ENCODE measurements at regions not wholly inside any gene's neighbourhood (a gene's known extent, or its start where the extent isn't known, plus 50 kb on each side); places are given as distances from the start of the nearest gene placed in this dataset.

- TF ChIP-seq POLR2A (IDR thresholded peaks at IDR 0.05) (no peak), CTCF (IDR thresholded peaks at IDR 0.05) (no peak), POLR2AphosphoS5 (IDR thresholded peaks at IDR 0.05) (no peak)
- no peaks in the 10 kb centered on the region for H3K9me3 ChIP-seq
- DNase-seq (ENCODE audit: low spot score): no peak
- no peaks in the 10 kb centered on the region for H3K4me1 ChIP-seq (replicated peaks)
- H3K4me3 ChIP-seq: no peak overlapping the region
- 69% methylated on average over 5 of the region's 5 CpGs for WGBS
- no peaks in the 10 kb centered on the region for H3K36me3 ChIP-seq
- intact Hi-C loops (cut with DNase I): no loop called here
- no peak overlapping the region for H3K27ac ChIP-seq
- no peaks in the 10 kb centered on the region for H3K27me3 ChIP-seq (replicated peaks; ENCODE audit: insufficient read depth)
Observed at GRCh38 chr16:59204589-59204988, 470.5 kb upstream of the GOT2 start.

- Histone ChIP-seq H3K27me3 (replicated peaks; ENCODE audit: insufficient read depth) (no peaks in the 10 kb centered on the region), H3K4me1 (replicated peaks) (no peaks in the 10 kb centered on the region), H3K36me3 (no peaks in the 10 kb centered on the region), H3K9me3 (no peaks in the 10 kb centered on the region), H3K4me3 (no peak overlapping the region), H3K27ac (no peak overlapping the region)
- no peak for DNase-seq (ENCODE audit: low spot score)
- 93% methylated on average over 5 of the region's 5 CpGs for whole genome bisulfite sequencing
- intact Hi-C loops (cut with DNase I): no loop called here
- TF ChIP-seq POLR2A (IDR thresholded peaks at IDR 0.05): no peak
- TF ChIP-seq CTCF (IDR thresholded peaks at IDR 0.05): no peak
- no peak for TF ChIP-seq POLR2AphosphoS5 (IDR thresholded peaks at IDR 0.05)
Observed at GRCh38 chr16:59202233-59202862, 468.2 kb upstream of the GOT2 start.

- no peak for DNase-seq (ENCODE audit: low spot score)
- intact Hi-C loops (cut with DNase I): no loop called here
- Histone ChIP-seq H3K27ac (no peak overlapping the region), H3K4me1 (replicated peaks) (no peaks in the 10 kb centered on the region), H3K9me3 (no peaks in the 10 kb centered on the region), H3K4me3 (no peak overlapping the region), H3K36me3 (no peaks in the 10 kb centered on the region), H3K27me3 (replicated peaks; ENCODE audit: insufficient read depth) (no peaks in the 10 kb centered on the region)
- TF ChIP-seq POLR2AphosphoS5 (IDR thresholded peaks at IDR 0.05): no peak
- no peak for TF ChIP-seq POLR2A (IDR thresholded peaks at IDR 0.05)
- no peak for TF ChIP-seq CTCF (IDR thresholded peaks at IDR 0.05)
- WGBS: 65% methylated on average over 1 of the region's 1 CpG
Observed at GRCh38 chr16:59201821-59202220, 467.7 kb upstream of the GOT2 start.

GRCh38 chr16:59201160-59201559, 467.0 kb upstream of the GOT2 start:
- H3K4me1 ChIP-seq (replicated peaks): no peaks in the 10 kb centered on the region
- no peaks in the 10 kb centered on the region for H3K36me3 ChIP-seq
- no peaks in the 10 kb centered on the region for H3K27me3 ChIP-seq (replicated peaks; ENCODE audit: insufficient read depth)
- no peak overlapping the region for H3K4me3 ChIP-seq
- TF ChIP-seq CTCF (IDR thresholded peaks at IDR 0.05) (no peak), POLR2AphosphoS5 (IDR thresholded peaks at IDR 0.05) (no peak), POLR2A (IDR thresholded peaks at IDR 0.05) (no peak)
- no peaks in the 10 kb centered on the region for H3K9me3 ChIP-seq
- intact Hi-C loops (cut with DNase I): no loop called here
- WGBS: 20% methylated on average over 2 of the region's 2 CpGs
- no peak for DNase-seq (ENCODE audit: low spot score)
- H3K27ac ChIP-seq: no peak overlapping the region

GRCh38 chr16:59198487-59198886, 464.4 kb upstream of the GOT2 start:
- 21% methylated on average over 3 of the region's 3 CpGs for WGBS
- TF ChIP-seq POLR2A (IDR thresholded peaks at IDR 0.05) (no peak), POLR2AphosphoS5 (IDR thresholded peaks at IDR 0.05) (no peak), CTCF (IDR thresholded peaks at IDR 0.05) (no peak)
- Histone ChIP-seq H3K27ac (no peak overlapping the region), H3K9me3 (no peaks in the 10 kb centered on the region), H3K36me3 (no peaks in the 10 kb centered on the region), H3K4me1 (replicated peaks) (no peaks in the 10 kb centered on the region), H3K4me3 (no peak overlapping the region), H3K27me3 (replicated peaks; ENCODE audit: insufficient read depth) (no peaks in the 10 kb centered on the region)
- DNase-seq (ENCODE audit: low spot score): no peak
- intact Hi-C loops (cut with DNase I): no loop called here

Data from prostate gland (tissue), 2 donors.